GM18873 (cell line): ENCODE measurements at regions not wholly inside any gene's neighbourhood (a gene's known extent, or its start where the extent isn't known, plus 50 kb on each side); places are given as distances from the start of the nearest gene placed in this dataset.

ENCODE experiments used
- ATAC-seq: cut with Tn5 transposase; IDR thresholded peaks from one replicate; pipeline ENCODE4 v1.9.1; 2021; ENCODE audit warnings: mild to moderate bottlenecking, moderate library complexity, moderate number of reproducible peaks; ENCODE audit not compliant: unreplicated experiment, low FRiP score

DNA sequence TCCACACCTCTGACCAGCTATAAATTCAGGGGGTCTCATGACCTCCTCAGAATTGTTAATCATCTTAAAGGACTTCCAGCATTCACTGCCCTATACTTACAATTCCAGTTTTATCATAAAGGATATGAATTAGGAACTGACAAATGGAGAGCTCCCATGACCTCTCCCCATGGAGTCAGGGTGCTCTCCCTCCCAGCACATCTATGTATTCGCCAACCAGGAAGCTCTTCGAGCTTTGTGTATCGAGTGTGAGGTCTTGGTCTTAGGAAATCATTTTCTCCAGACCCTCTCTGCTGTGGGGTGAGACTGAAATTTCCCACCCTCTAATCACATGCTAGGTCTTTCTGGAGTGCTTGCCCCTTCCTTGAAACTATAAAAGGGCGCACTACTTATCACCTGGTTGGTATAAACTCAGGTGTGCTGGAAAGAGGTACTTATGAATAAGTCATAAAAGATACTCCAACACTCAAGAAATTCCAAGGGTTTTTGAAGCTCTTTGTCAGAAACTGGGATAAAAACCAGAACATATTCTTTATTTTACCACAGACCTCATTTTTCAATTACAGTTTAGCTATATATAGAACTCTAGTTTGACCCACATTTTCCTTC is 238.4 kb upstream of the OPRM1 start:
- ATAC-seq, result no peak

DNA sequence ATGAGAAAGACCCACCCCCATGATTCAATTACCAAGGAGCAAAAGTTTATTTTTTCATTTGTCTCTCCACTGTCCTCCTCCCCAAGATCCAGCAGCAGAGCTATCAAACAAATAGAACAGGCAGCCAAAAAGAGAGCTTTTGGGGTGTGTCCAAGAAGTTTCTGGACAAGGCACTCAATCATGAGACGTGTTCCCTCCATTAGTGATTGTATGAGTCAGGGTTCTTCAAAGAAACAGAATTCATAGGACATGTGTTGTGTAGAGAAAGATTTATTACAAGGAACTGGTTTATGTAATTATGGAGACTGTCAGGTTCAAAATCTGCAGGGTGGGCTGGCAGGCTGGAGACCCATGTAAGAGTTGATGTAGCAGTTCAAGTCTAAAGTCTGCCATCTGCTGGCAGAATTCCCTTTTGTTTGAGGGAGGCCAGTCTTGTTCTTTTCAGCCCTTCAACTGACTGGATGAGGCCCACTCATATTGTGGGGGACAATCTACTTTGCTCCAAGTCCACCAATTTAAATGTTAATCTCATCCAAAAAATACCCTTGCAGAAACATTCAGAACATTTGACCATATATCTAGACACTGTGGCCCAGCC is 248.1 kb upstream of the OPRM1 start:
- ATAC-seq, result no peak

DNA sequence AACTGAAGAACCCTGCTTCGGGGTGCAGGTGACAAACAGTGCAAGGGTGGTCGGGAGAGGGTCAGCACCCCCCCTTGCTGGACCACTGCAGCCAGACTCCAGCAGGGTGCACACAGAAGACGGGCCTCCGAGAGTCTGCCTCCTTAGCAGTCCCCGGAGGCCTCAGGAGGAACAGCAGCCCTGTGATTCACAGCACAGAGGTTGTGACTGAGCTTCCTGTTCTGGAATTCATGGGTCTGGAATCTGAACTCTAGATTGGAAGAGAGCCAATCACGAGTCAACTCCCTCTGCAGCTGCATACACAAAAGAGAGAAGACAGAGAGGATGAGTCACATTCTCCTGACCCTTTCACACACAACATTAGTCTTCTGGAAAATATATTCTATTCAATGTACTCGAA is 249.0 kb upstream of the OPRM1 start:
- ATAC-seq, result no peak

DNA sequence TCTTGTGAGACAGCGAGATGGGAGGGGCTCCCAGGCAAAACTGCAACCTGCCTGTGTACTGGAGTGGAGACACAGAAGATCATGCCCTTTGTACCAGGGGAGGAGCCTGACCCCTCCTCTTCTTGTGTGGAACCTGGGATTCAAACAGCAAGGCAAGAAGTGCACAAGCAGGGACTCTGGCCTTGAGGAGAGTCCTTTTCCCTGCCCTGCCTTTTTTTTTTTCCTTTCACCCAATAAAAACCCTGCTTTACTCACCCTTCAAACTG is 251.8 kb upstream of the OPRM1 start:
- ATAC-seq, result no peak

DNA sequence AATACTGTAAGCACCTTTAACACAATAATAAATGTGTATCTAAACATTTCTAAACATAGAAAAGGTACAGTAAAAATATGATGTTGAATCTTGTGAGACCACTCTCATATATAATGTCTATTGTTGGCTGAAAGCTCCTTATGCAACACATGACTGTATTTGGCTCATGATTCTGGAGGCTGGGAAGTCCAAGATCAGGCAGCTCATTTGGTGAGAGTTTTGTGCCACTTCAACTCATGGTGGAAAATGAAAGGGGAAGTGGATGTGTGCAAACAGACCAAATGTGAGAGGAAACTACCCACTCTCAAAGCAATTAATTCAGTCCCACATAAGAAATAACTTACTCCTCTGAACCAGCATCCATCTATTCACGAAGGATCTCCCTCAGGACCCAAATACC is 257.7 kb upstream of the OPRM1 start:
- no peak for ATAC-seq

DNA sequence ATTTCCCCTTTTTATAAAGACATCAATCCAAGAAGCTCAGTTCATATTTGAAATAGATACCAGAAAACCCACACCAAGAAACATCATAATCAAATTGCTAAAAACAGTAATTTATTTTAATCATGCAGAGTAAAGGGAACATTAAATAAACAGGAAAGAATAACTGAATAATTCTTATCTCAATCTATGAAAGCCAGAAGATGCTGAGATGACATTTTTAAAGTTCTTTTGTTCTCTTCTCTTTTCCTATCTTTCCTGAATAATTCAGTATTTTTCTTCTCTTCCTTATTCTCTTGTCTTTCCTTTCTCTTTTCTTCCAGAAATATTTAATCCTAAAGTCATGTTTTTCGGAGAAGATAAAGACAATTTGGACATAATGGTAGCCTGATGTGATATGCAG is 259.0 kb upstream of the OPRM1 start:
- ATAC-seq, result no peak

DNA sequence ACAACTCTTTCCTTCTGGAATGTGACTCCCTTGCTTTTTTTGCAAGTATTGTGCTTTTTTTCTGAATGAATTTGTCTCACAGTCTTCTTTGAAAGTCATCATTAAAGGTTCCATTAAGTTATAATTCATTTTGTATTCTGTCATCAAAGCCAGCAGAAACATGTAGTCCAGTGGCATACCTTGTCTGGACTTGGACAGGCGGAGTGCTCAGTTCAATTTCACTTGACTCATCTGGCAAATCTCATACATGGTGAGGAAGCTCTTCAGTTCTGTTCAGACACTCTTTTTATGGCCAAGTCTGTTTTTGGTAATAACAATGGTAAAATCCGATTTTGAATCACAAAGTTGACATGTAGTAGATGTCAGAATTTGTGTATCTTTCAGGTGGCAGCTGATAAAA is 260.8 kb upstream of the OPRM1 start:
- no peak for ATAC-seq

DNA sequence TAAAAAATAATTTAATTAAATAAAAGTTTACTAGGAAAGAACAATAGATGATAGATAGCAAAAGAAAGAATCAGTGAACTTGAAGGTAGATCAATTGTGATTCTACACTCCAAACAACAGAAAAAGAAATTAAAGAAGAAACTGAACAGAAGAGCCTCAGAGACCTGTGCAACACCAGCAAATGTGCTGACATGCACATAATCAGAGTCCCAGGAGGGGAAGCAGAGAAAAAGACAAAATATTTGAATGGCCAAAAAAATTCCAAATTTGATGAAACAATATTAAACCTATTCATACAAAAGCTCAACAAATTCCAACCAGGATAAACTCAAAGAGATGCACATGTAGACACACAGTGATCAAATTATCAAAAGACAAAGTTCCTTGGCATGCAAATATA is 267.5 kb upstream of the OPRM1 start:
- no peak for ATAC-seq

DNA sequence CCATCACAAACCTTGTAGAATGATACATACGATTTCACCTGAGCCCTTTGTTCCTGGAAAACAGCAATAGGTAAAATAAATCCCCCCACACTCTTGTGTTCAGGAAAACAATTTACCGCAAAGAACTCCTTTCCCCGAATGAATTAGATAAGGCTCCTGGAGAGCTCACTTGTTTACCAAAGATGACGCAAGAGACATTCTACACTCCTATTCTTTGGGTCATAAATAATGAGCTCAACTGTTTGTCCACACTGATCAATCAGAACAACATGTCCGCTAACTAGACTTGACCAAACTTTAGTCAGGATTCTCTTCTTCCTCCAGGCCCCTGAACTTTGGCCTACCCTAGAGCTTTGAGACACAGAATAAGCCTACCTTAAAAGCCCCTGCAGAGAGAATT is 271.9 kb upstream of the OPRM1 start:
- no peak for ATAC-seq

DNA sequence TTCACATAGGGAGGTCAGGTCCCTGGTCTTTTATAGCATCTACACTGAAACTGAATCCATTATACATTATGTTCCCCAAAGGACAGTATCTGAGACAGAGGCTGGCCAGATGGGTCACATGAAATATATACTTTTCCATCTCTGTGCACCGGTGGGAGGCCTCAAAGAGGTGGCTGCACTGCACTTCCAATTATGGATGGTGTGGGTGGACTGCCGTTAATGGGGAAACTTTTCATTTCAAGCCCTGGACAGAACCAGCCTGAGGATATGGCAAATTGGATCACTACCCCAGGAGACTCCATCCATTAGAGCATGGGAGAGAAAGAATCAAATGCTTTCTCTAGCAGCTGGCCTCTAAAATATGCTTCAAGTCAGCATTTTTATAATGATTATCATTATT is 280.5 kb upstream of the OPRM1 start:
- ATAC-seq, result no peak

DNA sequence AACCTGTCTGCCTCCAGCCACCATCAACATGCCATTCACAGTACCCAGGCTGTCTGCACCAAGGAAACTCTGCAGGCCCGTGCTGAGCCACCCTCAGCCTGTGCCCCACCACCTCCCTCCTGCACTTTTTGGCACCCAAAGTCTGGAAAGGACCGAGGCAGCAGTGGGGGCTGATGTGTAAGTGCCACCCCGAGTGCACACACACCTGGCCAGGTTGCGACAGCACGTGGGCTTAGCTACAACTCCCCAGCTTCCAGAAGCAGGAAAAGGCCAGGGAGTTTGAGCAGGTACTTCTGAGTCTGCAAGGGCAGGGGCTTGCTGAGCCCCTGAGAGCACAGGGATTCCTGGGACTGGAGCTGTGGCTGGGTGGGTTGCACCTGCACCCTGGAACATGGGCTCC is 303.3 kb upstream of the OPRM1 start:
- no peak for ATAC-seq

DNA sequence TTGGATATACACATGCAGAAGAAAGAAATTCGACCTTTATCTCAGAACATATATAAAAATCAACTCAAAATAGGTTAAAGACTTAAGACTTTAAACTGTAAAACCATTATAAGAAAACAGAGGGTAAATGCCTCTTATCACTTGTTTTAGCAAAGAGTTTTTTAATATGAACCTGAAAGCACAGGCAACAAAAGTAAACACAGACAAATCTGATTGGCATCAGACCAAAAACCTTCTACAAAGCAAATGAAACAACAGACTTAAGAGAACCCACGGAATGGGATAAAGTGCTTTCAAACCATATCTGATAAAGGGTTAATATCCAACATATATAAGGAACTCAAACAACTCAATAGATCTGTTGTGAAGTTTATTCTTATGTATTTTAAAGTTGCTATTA is 309.9 kb upstream of the OPRM1 start:
- ATAC-seq, result no peak

DNA sequence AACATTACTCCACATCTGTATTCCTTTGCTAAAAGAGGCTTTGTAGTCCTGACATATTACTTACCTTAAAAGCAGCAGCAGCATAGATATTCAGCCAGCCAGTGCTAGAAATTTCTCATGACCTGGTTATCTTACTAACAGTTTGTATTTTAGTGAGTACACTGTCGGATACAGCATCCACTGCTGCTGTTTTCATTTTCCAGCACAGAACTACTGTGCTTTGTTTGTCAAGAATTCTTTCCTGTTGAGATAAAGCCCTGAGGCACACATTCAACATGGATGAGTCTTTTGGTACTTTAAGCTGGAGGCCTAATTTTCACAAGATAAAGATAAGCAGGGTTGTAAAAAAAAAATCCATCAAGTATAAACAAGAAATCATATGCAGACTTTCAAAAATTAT is 311.2 kb upstream of the OPRM1 start:
- ATAC-seq, result no peak

DNA sequence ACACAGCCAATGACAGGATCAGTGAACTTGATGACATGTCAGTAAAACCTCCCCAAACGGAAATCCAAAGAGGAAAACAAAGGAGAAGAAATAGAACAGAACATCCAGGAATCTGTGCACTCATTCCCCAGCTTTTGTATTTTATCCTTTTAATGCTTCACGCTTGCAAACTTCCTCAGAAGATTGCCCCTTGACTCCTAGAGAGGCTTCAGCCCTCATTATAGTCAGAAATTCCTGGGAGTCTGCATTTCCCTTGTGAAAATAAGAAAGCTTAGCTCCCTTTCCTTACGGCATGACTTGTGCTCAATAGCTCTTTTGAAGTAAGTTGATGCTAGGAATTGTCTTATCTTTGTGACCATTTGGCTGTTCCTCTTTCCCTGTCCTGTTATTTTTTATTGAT is 313.6 kb upstream of the OPRM1 start:
- no peak for ATAC-seq

DNA sequence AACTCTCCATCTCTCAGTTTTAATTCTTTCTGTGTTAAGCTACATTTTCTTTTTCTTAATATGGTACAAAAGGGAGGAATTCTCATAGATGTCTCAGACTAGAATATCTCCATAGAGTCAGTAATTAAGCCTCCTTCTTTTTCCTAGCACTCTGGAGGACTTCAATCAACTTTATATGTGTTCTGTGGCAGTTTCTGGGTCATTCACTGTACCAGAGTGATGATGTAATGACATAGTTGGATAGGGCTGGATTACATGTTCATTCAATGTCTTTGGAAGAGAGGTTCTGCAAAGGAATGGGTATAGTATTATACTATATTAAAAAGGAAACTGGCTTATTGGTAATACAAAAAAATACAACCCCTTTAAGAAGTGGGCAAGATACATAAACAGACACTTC is 318.3 kb upstream of the OPRM1 start:
- ATAC-seq, result no peak

DNA sequence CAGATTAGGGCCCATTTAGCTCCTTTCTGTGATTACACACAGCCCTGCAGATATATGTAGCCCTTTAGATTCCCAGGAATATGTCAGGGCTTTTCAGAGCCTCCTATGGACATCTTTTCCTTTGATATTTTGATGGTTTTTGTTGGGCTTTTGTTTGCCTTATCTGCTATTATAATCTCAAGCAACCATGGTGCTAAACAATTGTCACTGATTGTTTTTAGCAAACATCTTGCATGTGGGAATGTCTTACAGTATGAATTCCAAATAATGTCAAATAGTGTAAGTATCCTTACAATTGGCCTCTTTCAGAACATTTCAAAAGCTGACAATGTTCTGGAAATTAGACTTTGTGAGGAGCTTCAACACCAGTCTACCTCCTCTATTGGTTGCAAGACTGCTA is 333.6 kb upstream of the OPRM1 start:
- ATAC-seq, result no peak

DNA sequence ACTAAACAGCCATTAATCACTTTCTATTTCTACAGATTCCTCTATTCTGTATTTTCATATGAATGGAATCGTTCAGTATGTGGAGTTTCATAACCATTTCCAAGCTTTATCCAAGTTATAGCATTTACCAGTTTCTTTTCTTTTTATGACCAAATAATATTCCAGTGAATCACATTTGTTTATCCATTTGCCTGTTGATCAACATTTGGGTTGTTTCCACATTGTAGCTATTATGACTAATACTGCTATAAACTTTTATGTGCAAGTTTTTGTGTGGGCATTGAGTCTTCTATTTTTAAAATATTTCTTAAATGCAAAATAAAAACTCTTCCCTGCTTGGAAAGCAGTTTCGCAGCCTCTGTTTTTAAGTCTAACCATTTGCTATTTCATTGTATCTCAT is 336.4 kb upstream of the OPRM1 start:
- ATAC-seq, result no peak

DNA sequence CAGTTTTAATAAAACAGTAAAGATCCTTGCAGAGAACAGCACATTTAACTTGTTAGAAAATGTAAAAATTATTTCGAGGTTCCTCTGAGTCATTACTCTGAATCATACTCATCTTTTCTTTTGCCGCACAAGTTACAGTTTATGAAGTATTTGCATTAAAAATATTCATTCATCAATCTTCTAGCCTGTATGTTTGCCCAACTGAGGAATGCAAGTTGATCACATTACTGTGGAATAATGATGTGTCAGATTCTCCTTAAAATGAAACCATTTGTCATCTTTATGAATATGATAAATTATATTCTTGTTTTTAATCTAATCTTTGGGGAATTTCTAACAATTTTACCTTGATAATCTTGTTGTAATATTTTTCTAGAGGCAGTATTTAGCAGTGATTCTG is 340.4 kb upstream of the OPRM1 start:
- no peak for ATAC-seq

DNA sequence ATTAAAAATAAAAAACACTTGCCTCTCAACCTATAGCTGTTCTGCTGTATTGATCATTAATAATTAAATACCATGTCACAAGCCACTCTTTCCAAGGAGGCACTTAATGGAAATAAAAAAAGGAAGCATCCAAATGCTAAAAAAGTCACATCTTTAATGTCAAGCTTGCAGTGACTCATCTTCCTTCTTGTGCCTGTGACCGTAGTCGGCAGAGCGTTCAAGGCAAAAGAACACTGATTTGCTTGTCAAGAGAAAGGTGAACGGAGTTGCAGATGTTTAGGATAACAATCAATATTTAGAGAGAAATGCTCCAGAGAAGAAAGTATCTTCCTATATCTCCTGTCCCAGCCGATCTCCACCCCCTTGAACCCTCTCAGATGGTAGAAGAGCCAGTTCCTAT is 341.0 kb upstream of the OPRM1 start:
- ATAC-seq, result no peak

DNA sequence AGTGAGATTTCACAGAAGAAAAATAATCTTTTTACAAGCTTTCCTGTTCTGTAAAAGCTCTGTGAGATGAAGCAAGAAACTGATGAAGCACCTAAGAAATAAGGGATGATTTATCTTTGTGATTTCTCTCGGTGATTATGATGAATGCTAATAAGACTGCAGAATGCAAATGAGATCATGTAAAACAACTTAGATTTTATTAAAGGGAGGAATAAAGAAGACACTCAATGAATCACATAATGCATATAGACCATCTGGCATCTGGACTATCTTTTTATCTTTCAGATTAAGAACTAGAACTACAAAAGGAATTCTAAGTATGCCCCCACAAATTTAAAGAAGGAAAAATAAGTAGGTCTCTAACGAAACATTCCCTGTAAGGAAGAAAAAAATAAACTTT is 361.5 kb upstream of the OPRM1 start:
- ATAC-seq, result no peak

DNA sequence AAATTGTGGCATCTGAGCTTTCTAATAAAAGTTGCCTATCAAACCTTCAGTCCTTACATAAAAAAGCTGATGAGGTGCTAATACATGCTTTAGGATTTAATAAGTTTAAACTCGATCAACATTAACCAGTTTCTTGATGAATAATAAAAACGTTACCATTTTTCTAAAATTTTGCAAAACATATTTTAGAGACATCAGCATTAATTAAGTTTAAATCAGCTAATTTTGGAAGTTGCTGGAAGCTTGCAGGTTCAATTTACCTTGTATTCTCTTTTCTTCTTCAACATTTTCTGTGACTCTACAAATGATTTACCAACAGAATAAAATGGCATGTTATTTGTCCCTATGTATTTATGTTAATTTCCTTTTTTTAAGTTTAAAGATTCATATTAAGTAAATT is 365.3 kb upstream of the OPRM1 start:
- no peak for ATAC-seq

DNA sequence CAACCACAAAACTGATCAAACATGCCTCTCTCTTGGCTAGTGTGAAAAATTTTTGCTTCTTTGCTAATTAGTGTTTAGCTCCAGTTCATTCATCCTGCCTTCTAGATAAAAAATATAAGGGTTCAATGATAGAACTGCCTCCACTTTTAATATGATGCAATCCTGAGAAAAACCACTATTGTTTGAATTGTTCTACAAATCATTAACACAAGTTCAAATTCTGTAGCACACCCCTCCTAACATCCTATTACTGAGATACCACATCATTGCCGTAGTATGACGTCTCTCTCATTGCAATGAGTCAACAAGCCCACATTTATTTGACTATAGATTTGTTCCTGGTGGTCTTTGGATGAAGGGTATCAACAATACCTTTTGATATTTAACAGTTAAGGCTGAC is 365.8 kb upstream of the OPRM1 start:
- no peak for ATAC-seq

DNA sequence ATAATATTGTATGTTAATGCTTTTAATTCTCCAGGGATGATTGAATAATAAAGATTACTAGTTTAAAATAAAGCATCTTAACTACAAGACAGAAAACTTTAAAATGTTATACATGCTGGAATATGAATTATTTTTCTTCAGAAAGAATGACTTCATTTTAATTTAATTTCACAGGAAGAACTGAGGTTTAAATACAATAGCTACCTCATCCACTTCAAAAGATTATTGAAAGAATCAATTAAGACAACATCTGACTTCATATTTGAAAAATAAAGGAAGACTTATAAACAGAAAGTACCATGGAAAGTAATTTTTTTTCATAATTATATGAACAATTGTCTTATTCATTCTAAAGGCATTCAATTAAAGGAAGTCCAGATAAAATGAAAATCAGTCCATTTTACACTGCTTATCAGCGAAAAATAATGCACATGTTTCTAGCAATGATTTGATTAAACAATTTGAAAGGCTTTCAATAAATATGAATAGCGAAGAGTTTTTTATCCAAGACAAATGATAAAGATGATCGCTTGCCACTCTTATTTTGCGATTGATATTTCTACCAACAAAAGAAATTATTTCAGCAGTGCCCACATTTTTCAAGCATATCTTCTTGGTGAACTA is 368.5 kb upstream of the OPRM1 start:
- no peak for ATAC-seq
